ENCODE measurements at regions not wholly inside any gene's neighbourhood (a gene's known extent, or its start where the extent isn't known, plus 50 kb on each side); places are given as distances from the start of the nearest gene placed in this dataset.

GRCh38 chr11:69943066-69943465 is 123.8 kb upstream of the FGF3 start:
- TF ChIP-seq CTCF (conservative IDR thresholded peaks at IDR 0.05 in 1 of 2, IDR thresholded peaks at IDR 0.05 in 1 of 2; ENCODE audit: extremely low read depth in 1 of 2, insufficient read depth in 1 of 2, low read depth in 1 of 2, low read length in 2 of 2): peak in 1 of 2 donors; percentile 25
- no peak for TF ChIP-seq EZH2 (IDR thresholded peaks at IDR 0.05; ENCODE audit: borderline replicate concordance, low read length)

Measured in mammary epithelial cell (primary cell).